Kidney epithelial cell (primary cell): ENCODE measurements at regions not wholly inside any gene's neighbourhood (a gene's known extent, or its start where the extent isn't known, plus 50 kb on each side); places are given as distances from the start of the nearest gene placed in this dataset.

ENCODE experiments used
- DNase-seq: peaks from one replicate; pipeline ENCODE4 v3.0.0-alpha.2; 2010; ENCODE audit warnings: low read depth
- H3K27me3 ChIP-seq: 2 replicates; pipeline ENCODE4 v1.6.0; 2011; ENCODE audit warnings: low read length; ENCODE audit not compliant: control insufficient read depth, insufficient read depth
- H3K36me3 ChIP-seq: 2 replicates; pipeline ENCODE4 v1.5.1; 2011; ENCODE audit warnings: low read length; ENCODE audit not compliant: control insufficient read depth, insufficient read depth
- H3K4me3 ChIP-seq: 2 replicates; pipeline ENCODE4 v1.5.1; 2011; ENCODE audit warnings: low read depth, mild to moderate bottlenecking, control low read depth, low read length
- TF ChIP-seq, protein P1 (sequence below): IDR thresholded peaks from 2 replicates; pipeline ENCODE4 v1.5.1; 2011; ENCODE audit warnings: mild to moderate bottlenecking, moderate library complexity, low read length, control low read depth, inconsistent platforms; ENCODE audit not compliant: insufficient read depth, poor library complexity, severe bottlenecking

DNA sequence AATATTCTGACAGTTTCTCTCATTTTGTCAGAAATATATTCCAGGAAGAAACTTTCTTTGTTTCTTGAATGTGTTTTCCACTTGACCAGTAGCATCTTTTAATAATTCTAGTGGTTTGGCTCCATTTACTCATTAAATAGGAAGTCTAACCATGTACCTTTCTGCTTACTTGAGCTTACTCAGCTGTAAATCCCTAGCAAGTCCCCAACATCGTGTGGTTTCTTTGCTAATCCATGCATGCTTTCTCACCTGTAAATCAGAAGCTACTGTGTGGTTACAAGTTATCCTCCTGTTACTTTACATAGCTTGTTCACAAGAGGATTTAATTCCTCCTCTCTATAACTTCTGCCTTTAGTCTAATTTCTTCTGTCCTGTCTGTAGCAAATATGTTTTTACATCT, 227.7 kb downstream of the FSCB start:
- TF ChIP-seq, protein P1, sequence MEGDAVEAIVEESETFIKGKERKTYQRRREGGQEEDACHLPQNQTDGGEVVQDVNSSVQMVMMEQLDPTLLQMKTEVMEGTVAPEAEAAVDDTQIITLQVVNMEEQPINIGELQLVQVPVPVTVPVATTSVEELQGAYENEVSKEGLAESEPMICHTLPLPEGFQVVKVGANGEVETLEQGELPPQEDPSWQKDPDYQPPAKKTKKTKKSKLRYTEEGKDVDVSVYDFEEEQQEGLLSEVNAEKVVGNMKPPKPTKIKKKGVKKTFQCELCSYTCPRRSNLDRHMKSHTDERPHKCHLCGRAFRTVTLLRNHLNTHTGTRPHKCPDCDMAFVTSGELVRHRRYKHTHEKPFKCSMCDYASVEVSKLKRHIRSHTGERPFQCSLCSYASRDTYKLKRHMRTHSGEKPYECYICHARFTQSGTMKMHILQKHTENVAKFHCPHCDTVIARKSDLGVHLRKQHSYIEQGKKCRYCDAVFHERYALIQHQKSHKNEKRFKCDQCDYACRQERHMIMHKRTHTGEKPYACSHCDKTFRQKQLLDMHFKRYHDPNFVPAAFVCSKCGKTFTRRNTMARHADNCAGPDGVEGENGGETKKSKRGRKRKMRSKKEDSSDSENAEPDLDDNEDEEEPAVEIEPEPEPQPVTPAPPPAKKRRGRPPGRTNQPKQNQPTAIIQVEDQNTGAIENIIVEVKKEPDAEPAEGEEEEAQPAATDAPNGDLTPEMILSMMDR = no peak
- H3K36me3 ChIP-seq = no peaks in the 10 kb centered on the region
- H3K27me3 ChIP-seq = no peaks in the 10 kb centered on the region
- H3K4me3 ChIP-seq = no peak overlapping the region
- peak; percentile 47 for DNase-seq

- TF ChIP-seq, protein P1 = no peak
- H3K27me3 ChIP-seq = no peaks in the 10 kb centered on the region
- DNase-seq = no peak
- no peaks in the 10 kb centered on the region for H3K36me3 ChIP-seq
- H3K4me3 ChIP-seq = no peak overlapping the region
Observed at GRCh38 chr14:44271637-44272036, 235.4 kb downstream of the FSCB start.

DNA sequence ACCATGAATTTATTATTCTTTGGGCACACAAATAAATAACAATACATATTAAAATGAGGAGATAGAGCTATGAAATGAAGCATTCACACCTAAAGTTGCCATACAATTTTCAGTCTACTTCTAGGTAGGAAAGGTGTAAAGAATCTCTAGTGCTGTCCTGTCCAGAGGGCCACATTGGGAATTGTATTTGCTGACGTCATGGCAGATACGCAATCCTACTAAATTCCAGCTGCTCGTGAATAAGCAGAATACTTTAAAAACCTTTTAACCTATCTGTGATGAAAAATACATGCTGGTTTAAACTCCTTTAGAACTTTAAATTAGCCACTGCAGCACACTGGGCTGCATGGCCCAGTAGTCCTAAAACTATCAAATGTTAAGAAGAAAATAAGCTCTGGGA, 236.1 kb downstream of the FSCB start:
- TF ChIP-seq, protein P1 = no peak
- no peak overlapping the region for H3K4me3 ChIP-seq
- no peaks in the 10 kb centered on the region for H3K36me3 ChIP-seq
- DNase-seq = no peak
- H3K27me3 ChIP-seq = no peaks in the 10 kb centered on the region

DNA sequence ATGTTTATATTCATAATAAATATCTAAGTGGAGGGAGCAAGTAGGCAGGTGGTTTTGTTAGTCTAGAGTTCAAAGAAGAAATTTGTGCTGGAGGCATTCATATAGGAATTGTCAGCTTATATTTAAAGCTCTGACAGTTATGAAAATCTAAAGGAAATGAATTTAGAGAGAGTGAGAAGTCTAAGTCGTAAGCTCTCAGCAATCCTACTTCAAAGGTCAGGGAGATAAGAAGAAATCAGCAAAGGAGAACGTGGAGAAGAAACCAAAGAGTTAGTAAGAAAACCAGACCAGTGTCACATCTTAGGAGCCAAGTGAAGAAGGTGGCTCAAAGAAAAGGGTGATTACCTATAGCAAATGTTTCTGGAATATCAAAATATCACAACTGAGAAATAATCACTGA, 241.8 kb downstream of the FSCB start:
- TF ChIP-seq, protein P1 = no peak
- DNase-seq = no peak
- no peaks in the 10 kb centered on the region for H3K36me3 ChIP-seq
- H3K27me3 ChIP-seq = no peaks in the 10 kb centered on the region
- no peak overlapping the region for H3K4me3 ChIP-seq

DNA sequence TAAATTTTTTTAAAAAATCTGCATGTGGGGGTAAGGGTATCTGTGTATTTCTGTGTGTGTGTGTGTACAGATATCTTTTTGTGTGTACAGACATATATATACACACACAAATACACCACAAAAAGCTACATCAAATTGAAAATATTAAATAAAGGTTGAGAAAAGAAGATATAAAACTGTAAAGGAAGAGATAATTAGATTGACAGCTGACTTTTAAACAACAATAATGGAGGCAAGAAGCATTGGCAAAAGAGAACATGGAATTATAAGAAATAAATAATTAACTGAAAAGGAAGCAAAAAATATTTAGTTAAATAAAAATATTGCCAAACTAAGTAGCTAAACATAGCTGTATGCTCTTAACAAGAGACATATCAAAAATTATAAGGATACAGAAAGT, 291.4 kb downstream of the FSCB start:
- TF ChIP-seq, protein P1 = no peak
- Histone ChIP-seq H3K36me3 (no peaks in the 10 kb centered on the region), H3K4me3 (no peak overlapping the region), H3K27me3 (no peaks in the 10 kb centered on the region)
- DNase-seq = no peak

- no peak for DNase-seq
- TF ChIP-seq, protein P1 = no peak
- no peaks in the 10 kb centered on the region for H3K27me3 ChIP-seq
Observed at GRCh38 chr14:44211718-44212117, 295.4 kb downstream of the FSCB start.

More at GRCh38 chr14:44211718-44212117, 295.4 kb downstream of the FSCB start:
- Histone ChIP-seq H3K4me3 (no peak overlapping the region), H3K36me3 (no peaks in the 10 kb centered on the region)
